ENCODE measurements at regions not wholly inside any gene's neighbourhood (a gene's known extent, or its start where the extent isn't known, plus 50 kb on each side); places are given as distances from the start of the nearest gene placed in this dataset.
A peak's percentile ranks its signal among the peaks of the same experiment; 100 is the strongest.

DNA sequence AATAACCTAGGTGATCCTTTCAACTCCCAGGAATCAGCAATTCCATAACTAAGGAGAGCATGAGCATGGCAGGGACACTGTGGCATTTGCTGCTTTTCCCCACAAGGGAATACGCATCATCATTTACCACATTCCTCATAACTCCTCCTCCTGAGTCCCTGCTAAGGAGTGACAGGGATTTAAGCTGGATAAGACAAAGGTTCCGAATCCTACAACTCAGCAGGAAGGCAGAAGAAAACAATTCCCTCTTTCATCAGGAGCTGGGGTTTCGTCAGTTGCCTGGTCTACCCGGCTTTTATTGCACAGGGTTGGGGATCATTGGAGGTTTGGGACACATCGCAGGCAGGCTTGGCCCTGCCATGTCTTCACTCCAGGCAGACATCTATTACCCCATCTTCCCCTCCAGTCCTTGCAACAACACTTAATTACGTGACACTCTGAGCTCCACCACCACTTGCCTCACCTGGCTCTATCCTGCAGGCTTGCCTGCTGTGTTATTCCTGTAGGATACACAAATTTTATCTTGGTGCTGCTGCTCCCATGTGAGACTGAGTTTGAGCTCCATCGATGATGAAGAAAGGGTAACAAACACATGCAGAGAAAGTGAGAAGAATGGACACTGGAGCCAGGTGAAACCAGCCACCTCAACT lies 563.0 kb upstream of the KLF4 start:
- Histone ChIP-seq H3K4ac (ENCODE audit: low read depth, low read length) (no peak overlapping the region), H3K18ac (ENCODE audit: insufficient read length, low read depth, low read length) (no peak overlapping the region), H2BK15ac (ENCODE audit: low read depth, low read length) (no peak overlapping the region), H3K9me3 (ENCODE audit: control insufficient read depth, low read depth, low read length) (no peaks in the 10 kb centered on the region), H3K4me1 (ENCODE audit: insufficient read depth, low read length) (no peaks in the 10 kb centered on the region), H3K79me2 (ENCODE audit: insufficient read depth, low read length) (no peaks in the 10 kb centered on the region), H4K20me1 (ENCODE audit: control insufficient read depth, insufficient read depth, insufficient read length) (no peaks in the 10 kb centered on the region), H3K4me2 (ENCODE audit: insufficient read depth, insufficient read length, low read length) (no peak overlapping the region), H4K8ac (replicated peaks; ENCODE audit: insufficient read length, low read depth, low read length) (no peak overlapping the region), H3T11ph (ENCODE audit: low read length) (no peak overlapping the region), H2AFZ (ENCODE audit: low read length) (no peak overlapping the region), H2BK12ac (ENCODE audit: insufficient read length, low read depth, low read length) (no peak overlapping the region), H3K27me3 (ENCODE audit: insufficient read depth, low read length) (no peaks in the 10 kb centered on the region), H2AK5ac (ENCODE audit: insufficient read length, low read length) (no peak overlapping the region), H3K14ac (ENCODE audit: insufficient read depth, low read length) (no peak overlapping the region), H2BK5ac (ENCODE audit: insufficient read length, low read length) (no peak overlapping the region), H3K56ac (ENCODE audit: insufficient read length, low read depth, low read length) (no peak overlapping the region), H3K79me1 (ENCODE audit: insufficient read depth, low read depth, low read length, poor library complexity, severe bottlenecking) (no peaks in the 10 kb centered on the region), H3K23ac (ENCODE audit: insufficient read length, low read depth, low read length) (no peak overlapping the region), H2BK120ac (ENCODE audit: low read depth, low read length, poor library complexity, severe bottlenecking) (no peak overlapping the region), H3K27ac (ENCODE audit: insufficient read length, low read depth, low read length) (no peak overlapping the region), H2BK20ac (ENCODE audit: low read depth, low read length, poor library complexity, severe bottlenecking) (no peak overlapping the region), H3K23me2 (ENCODE audit: insufficient read length, low read depth, low read length, poor library complexity, severe bottlenecking) (no peaks in the 10 kb centered on the region), H3K9ac (ENCODE audit: extremely low read depth, insufficient read length, low read length) (no peak overlapping the region), H4K91ac (ENCODE audit: insufficient read length, low read depth, low read length) (no peak overlapping the region), H4K5ac (ENCODE audit: insufficient read length, low read depth, low read length) (no peak overlapping the region)
- Mint-ChIP-seq H3K27ac (peak overlapping the region; percentile 66 to 90 (median 67); a peak in 5 of 7 replicates), H3K4me1 (peaks cover 43 to 46% of the 10 kb centered on the region in 2 experiments), H3K36me3 (ENCODE audit: insufficient read depth in 1 of 3, low read depth in 3 of 3) (no peaks in the 10 kb centered on the region), H3K27me3 (ENCODE audit: low read depth) (peaks cover 10% of the 10 kb centered on the region), H3K9me3 (no peaks in the 10 kb centered on the region), H3K4me3 (no peak overlapping the region)
- DNase-seq = no peak
- no CpG with 5 or more reads among the region's 7 CpGs for WGBS (ENCODE audit: extremely low coverage, insufficient read length, low lambda C conversion rate)
- TF ChIP-seq, protein P1, sequence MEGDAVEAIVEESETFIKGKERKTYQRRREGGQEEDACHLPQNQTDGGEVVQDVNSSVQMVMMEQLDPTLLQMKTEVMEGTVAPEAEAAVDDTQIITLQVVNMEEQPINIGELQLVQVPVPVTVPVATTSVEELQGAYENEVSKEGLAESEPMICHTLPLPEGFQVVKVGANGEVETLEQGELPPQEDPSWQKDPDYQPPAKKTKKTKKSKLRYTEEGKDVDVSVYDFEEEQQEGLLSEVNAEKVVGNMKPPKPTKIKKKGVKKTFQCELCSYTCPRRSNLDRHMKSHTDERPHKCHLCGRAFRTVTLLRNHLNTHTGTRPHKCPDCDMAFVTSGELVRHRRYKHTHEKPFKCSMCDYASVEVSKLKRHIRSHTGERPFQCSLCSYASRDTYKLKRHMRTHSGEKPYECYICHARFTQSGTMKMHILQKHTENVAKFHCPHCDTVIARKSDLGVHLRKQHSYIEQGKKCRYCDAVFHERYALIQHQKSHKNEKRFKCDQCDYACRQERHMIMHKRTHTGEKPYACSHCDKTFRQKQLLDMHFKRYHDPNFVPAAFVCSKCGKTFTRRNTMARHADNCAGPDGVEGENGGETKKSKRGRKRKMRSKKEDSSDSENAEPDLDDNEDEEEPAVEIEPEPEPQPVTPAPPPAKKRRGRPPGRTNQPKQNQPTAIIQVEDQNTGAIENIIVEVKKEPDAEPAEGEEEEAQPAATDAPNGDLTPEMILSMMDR (conservative IDR thresholded peaks at IDR 0.05) = no peak; the same call in 2 of the 3 replicates
